Tibial artery (tissue), 4 donors: ENCODE measurements at regions not wholly inside any gene's neighbourhood (a gene's known extent, or its start where the extent isn't known, plus 50 kb on each side); places are given as distances from the start of the nearest gene placed in this dataset.

Source experiments
- DNase-seq, 2 donors: peaks; one replicate each; pipeline ENCODE4 v3.0.0-alpha.2; 2019
- H3K27ac ChIP-seq, 2 donors: fragments of 200-600 bp; sonication (generic) in 1 of 2; 1 replicate in 1 of 2; 2 replicates in 1 of 2; pipeline ENCODE4 v1.5.1; 2018 to 2019; ENCODE audit warnings: mild to moderate bottlenecking in 1 of 2
- H3K27me3 ChIP-seq, 2 donors: fragments of 200-600 bp; sonication (generic) in 1 of 2; one replicate each; pipeline versions ENCODE4 v1.5.1 to v1.6.0; 2016 to 2019
- H3K36me3 ChIP-seq, 3 donors: fragments of 200-600 bp; sonication (generic) in 2 of 3; one replicate each; pipeline ENCODE4 v1.5.1; 2016 to 2019; ENCODE audit warnings: mild to moderate bottlenecking in 2 of 3
- H3K4me1 ChIP-seq, 4 donors: fragments of 200-600 bp; sonication (generic) in 2 of 4; 1 replicate in 3 of 4; 2 replicates in 1 of 4; pipeline ENCODE4 v1.5.1; 2016 to 2019
- H3K4me3 ChIP-seq, 2 donors: fragments of 200-600 bp; sonication (generic) in 1 of 2; 1 replicate in 1 of 2; 2 replicates in 1 of 2; pipeline ENCODE4 v1.5.1; 2018 to 2019; ENCODE audit warnings: mild to moderate bottlenecking in 2 of 2
- H3K9me3 ChIP-seq, 3 donors: fragments of 200-600 bp; sonication (generic) in 1 of 3; one replicate each; pipeline ENCODE4 v1.5.1; 2016 to 2019
- intact Hi-C: fragments of 100-400 bp; cut with DNase I; formaldehyde crosslinking; loops from one replicate; pipeline ENCODE4 v1.15.0; 2023; ENCODE audit warnings: low total_unique reads
- TF ChIP-seq, protein P1 (sequence below), 2 experiments: fragments of 200-600 bp in 1 of 2; fragments of 450-650 bp in 1 of 2; IDR thresholded peaks; one replicate each; pipeline ENCODE4 v1.5.1; 2017 to 2019; ENCODE audit warnings: antibody characterized with exemption in 2 of 2, mild to moderate bottlenecking in 1 of 2, moderate library complexity in 1 of 2

DNA sequence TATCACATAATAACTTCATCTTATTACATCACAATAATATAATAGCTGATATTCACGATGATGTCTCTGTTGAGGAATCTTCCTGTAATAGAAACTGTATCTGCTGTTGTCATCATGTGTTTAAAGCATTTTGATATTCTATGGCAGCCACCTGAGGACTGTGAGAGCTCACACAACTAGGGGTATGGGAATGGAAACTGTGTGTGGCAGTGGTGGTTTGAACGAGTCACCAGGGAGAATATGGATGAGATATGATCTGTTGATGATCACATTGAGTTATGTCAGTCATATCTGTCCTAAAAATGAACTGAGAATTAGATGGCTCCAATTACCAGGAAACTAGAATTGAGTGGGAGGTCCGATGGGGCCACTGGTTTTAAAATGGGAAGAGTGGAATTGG lies 169.6 kb downstream of the MID1IP1 start:
- TF ChIP-seq, protein P1, sequence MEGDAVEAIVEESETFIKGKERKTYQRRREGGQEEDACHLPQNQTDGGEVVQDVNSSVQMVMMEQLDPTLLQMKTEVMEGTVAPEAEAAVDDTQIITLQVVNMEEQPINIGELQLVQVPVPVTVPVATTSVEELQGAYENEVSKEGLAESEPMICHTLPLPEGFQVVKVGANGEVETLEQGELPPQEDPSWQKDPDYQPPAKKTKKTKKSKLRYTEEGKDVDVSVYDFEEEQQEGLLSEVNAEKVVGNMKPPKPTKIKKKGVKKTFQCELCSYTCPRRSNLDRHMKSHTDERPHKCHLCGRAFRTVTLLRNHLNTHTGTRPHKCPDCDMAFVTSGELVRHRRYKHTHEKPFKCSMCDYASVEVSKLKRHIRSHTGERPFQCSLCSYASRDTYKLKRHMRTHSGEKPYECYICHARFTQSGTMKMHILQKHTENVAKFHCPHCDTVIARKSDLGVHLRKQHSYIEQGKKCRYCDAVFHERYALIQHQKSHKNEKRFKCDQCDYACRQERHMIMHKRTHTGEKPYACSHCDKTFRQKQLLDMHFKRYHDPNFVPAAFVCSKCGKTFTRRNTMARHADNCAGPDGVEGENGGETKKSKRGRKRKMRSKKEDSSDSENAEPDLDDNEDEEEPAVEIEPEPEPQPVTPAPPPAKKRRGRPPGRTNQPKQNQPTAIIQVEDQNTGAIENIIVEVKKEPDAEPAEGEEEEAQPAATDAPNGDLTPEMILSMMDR (IDR thresholded peaks at IDR 0.05): no peak
- DNase-seq: no peak
- Histone ChIP-seq H3K9me3 (peaks cover 0 to 4% (median 0%) of the 10 kb centered on the region in 3 donors), H3K27me3 (no peaks in the 10 kb centered on the region), H3K4me1 (no peaks in the 10 kb centered on the region), H3K4me3 (no peak overlapping the region), H3K27ac (no peak overlapping the region), H3K36me3 (no peaks in the 10 kb centered on the region)
- intact Hi-C loops: no loop called here

DNA sequence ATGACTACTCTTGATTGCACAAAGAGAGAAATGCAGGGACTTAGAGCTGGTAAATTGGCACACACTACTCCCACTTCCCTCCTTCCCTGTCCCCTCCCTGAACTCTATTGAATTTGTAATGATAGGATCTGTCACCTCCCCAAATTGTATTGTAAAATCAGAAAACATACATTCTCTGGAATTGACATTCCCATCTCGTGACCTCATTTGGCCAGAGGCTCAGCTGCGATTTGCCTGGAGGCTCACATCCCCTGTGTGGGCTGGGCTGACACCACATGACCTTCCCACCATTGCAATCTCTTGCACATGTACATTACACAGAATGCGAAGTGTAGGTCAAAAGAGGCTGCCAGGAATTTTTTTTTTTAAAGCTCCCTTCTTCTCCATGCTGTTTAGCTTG lies 172.1 kb downstream of the MID1IP1 start:
- H3K9me3 ChIP-seq: peaks cover 0 to 4% (median 0%) of the 10 kb centered on the region in 3 donors
- H3K4me3 ChIP-seq: no peak overlapping the region
- H3K27ac ChIP-seq: no peak overlapping the region
- H3K4me1 ChIP-seq: no peaks in the 10 kb centered on the region
- no peak for DNase-seq
- TF ChIP-seq, protein P1 (IDR thresholded peaks at IDR 0.05): no peak
- no peaks in the 10 kb centered on the region for H3K27me3 ChIP-seq
- H3K36me3 ChIP-seq: no peaks in the 10 kb centered on the region
- intact Hi-C loops: no loop called here

DNA sequence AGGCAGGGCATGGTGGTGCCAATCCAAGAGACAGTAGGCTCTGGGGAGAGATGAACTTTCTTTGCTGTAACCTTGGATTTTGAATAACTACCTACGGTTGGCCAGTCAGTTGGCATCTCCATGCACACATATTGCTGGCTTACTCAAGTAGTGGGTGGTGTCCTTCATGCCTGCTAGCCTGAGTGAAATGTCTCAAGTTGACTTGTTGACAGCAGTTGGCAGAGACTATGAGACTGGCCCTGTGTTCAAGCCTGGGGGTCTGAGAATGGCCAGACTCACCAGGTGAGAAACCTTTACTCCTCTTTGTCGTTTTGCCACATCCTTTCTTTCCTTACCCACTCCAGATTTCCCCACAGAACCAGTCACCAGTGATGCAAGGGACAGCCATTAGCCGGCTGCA lies 173.3 kb downstream of the MID1IP1 start:
- H3K36me3 ChIP-seq: no peaks in the 10 kb centered on the region
- no peak overlapping the region for H3K4me3 ChIP-seq
- intact Hi-C loops: no loop called here
- no peak overlapping the region for H3K27ac ChIP-seq
- TF ChIP-seq, protein P1 (IDR thresholded peaks at IDR 0.05): no peak
- H3K4me1 ChIP-seq: no peaks in the 10 kb centered on the region
- H3K27me3 ChIP-seq: no peaks in the 10 kb centered on the region
- no peak for DNase-seq
- peaks cover 0 to 3% (median 0%) of the 10 kb centered on the region in 3 donors for H3K9me3 ChIP-seq

DNA sequence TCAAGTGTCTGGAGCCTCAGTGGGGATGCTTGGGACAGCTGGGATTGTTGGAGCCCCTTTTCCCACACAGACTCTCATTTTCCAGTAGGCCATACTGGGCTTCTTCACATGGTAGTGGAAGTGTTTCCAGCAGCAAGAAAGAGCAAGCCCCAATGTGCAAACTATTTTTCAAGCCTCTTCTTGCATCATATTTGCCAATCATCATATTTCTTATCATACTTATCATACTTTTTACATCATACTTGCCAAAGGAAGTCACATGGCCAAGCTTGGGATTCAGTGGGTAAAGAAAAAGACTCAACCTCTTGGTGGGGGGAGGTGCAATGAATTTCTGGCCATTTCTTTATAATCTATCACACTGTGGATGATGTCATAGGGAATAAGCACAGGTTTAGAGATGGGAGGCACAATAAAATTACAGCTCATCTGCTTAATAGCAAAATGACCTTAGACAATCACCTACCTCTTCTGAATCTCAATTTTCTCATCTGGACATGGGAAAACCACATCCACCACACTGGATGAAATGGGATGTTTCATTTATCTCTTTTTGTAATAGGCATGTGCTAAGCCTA lies 174.2 kb downstream of the MID1IP1 start:
- Histone ChIP-seq H3K36me3 (no peaks in the 10 kb centered on the region), H3K27ac (no peak overlapping the region), H3K4me1 (no peaks in the 10 kb centered on the region), H3K4me3 (no peak overlapping the region), H3K9me3 (no peaks in the 10 kb centered on the region), H3K27me3 (no peaks in the 10 kb centered on the region)
- intact Hi-C loops: no loop called here
- TF ChIP-seq, protein P1 (IDR thresholded peaks at IDR 0.05): no peak
- DNase-seq: no peak

DNA sequence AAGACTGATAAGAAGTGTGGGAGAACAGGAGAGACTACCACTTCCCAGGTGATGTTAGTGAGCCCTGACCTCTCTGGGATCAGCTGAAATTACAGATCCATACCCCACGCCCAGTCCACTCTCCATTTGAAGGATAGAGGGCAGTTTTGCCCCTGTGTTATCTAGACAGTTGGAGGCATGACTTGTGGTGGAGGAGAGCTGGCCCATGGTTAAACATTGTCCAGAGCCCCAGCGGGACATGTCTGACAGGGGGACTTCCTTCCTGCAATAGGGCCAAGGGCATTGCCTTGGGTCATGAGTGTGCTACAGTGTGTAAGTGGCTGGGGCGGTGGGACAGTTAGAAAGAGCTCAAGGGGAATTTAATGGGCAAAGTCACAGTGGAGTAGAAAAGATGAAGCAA lies 181.1 kb downstream of the MID1IP1 start:
- intact Hi-C loops: no loop called here
- H3K4me3 ChIP-seq: no peak overlapping the region
- H3K36me3 ChIP-seq: no peaks in the 10 kb centered on the region
- H3K9me3 ChIP-seq: no peaks in the 10 kb centered on the region
- H3K27ac ChIP-seq: no peak overlapping the region
- DNase-seq: no peak
- H3K4me1 ChIP-seq: no peaks in the 10 kb centered on the region
- H3K27me3 ChIP-seq: no peaks in the 10 kb centered on the region
- TF ChIP-seq, protein P1 (IDR thresholded peaks at IDR 0.05): no peak

DNA sequence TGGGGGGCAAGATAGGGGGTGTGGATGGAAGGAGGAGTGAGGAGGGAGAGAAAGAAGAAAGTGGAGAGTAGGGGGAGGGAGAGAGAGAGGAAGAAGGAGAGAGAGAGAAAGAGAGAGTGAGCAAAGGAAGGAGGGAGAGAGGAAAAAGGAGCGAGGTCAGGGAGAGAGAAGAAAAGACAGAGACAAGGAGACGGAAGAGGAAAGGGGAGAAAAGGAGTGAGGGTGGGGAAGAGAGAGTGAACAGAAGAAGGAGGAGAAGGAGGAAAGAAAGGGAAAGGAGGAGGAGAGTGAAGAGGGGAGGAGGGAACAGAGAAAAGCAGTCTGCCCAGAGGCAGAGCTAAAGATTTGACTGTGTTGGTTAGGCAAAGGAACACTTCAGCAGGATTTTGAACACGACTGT lies 181.6 kb downstream of the MID1IP1 start:
- TF ChIP-seq, protein P1 (IDR thresholded peaks at IDR 0.05): no peak
- intact Hi-C loops: no loop called here
- no peak for DNase-seq

More for the DNA sequence above, 181.6 kb downstream of the MID1IP1 start:
- H3K36me3 ChIP-seq: no peaks in the 10 kb centered on the region
- no peaks in the 10 kb centered on the region for H3K4me1 ChIP-seq
- no peaks in the 10 kb centered on the region for H3K27me3 ChIP-seq
- no peak overlapping the region for H3K4me3 ChIP-seq
- no peak overlapping the region for H3K27ac ChIP-seq
- H3K9me3 ChIP-seq: no peaks in the 10 kb centered on the region
